Stimulated activated naive CD8-positive, alpha-beta T cell treated with anti-CD3 and anti-CD28 coated beads, Interleukin-15, amount 100 ng/mL, for 72 hours (primary cell): ENCODE measurements at regions not wholly inside any gene's neighbourhood (a gene's known extent, or its start where the extent isn't known, plus 50 kb on each side); places are given as distances from the start of the nearest gene placed in this dataset.
A peak's percentile ranks its signal among the peaks of the same experiment; 100 is the strongest.
"Not testable (repeated sequence)": the region's sequence is repeated elsewhere in the genome, so short reads cannot be mapped to it uniquely, and the experiment has no call there.

Experiments used
- ATAC-seq: fragments of 150-1000 bp; cut with Tn5 transposase; 2 replicates; pipeline ENCODE4 v1.10.0; 2021; ENCODE audit warnings: mild to moderate bottlenecking, moderate library complexity
- DNase-seq, 2 donors: peaks; one replicate each; pipeline ENCODE4 v3.0.0; 2021 to 2022
- H3K27ac Mint-ChIP-seq, 2 donors: one replicate each; pipeline ENCODE4 v1.8.0; 2022; ENCODE audit warnings: mild to moderate bottlenecking in 2 of 2, mixed read lengths in 2 of 2, moderate library complexity in 2 of 2
- H3K27me3 Mint-ChIP-seq: one replicate; pipeline ENCODE4 v1.8.0; 2022; ENCODE audit warnings: mixed read lengths
- H3K4me1 Mint-ChIP-seq: one replicate; pipeline ENCODE4 v1.8.0; 2022; ENCODE audit warnings: mild to moderate bottlenecking, mixed read lengths
- H3K4me3 Mint-ChIP-seq, 2 donors: one replicate each; pipeline ENCODE4 v1.8.0; 2022; ENCODE audit warnings: mild to moderate bottlenecking in 2 of 2, mixed read lengths in 2 of 2, moderate library complexity in 1 of 2
- H3K9me3 Mint-ChIP-seq, 2 donors: one replicate each; pipeline ENCODE4 v1.8.0; 2022; ENCODE audit warnings: mixed read lengths in 2 of 2

- Mint-ChIP-seq H3K4me1 (peaks cover 14% of the 10 kb centered on the region), H3K27ac (no peak overlapping the region), H3K4me3 (no peak overlapping the region), H3K27me3 (no peaks in the 10 kb centered on the region), H3K9me3 (no peaks in the 10 kb centered on the region)
- DNase-seq, result no peak
- no peak for ATAC-seq
Measured at GRCh38 chr3:194189243-194189791, 53.4 kb downstream of the HES1 start.

GRCh38 chr3:194191850-194192249, 55.9 kb downstream of the HES1 start:
- not testable (repeated sequence) for H3K27me3 Mint-ChIP-seq, H3K9me3 Mint-ChIP-seq, H3K27ac Mint-ChIP-seq, DNase-seq, H3K4me3 Mint-ChIP-seq, ATAC-seq
- peaks cover 20% of the 10 kb centered on the region for H3K4me1 Mint-ChIP-seq

DNA sequence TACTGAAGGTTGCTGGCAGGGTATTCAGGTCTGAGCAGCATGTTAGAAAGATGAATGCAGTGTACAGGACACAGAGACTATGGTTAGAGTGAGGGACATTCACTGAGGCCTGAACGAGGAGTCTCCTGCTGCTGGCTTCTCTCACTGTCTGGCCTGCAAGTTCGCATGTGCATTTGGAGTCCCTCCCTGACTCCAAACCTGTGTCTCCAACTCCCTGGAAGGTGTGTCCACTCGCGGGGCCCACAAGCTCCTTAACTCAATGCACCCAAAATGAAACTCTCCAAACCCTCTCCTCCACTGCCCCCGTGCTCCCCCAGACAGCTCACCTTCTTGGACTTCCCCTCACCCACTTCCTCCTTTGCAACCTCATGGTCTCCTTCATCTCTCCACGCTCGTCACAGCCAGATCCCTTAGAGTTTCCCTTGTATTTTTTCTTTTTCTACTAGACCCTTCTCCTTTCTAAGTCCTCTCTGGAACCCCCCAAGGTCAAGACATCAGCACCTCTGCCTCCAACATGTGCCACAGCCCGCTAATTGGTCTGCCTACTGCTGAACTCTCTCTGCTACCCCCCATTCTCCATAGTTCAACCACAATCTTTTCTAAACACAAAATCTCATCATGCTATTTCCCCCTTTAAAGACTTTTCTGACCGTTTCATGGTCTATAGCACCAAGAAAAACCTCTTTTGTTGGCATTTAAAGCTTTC, 58.3 kb downstream of the HES1 start:
- Mint-ChIP-seq H3K27me3 (peaks cover 19% of the 10 kb centered on the region), H3K27ac (peak overlapping the region in 1 of 2 donors; percentile 88), H3K4me1 (peaks cover 20% of the 10 kb centered on the region), H3K4me3 (peak overlapping the region in 1 of 2 donors; percentile 66), H3K9me3 (no peaks in the 10 kb centered on the region)
- peak; percentile 88 for ATAC-seq
- DNase-seq, result peak in 1 of 2 donors; percentile 18

- Mint-ChIP-seq H3K9me3 (no peaks in the 10 kb centered on the region), H3K27ac (no peak overlapping the region), H3K27me3 (peaks cover 23% of the 10 kb centered on the region), H3K4me1 (peaks cover 20% of the 10 kb centered on the region), H3K4me3 (peak overlapping the region in 1 of 2 donors; percentile 66)
- DNase-seq (no peak), ATAC-seq (no peak)
Measured at GRCh38 chr3:194194757-194195085, 58.8 kb downstream of the HES1 start.

GRCh38 chr3:194195611-194196010, 59.7 kb downstream of the HES1 start:
- Mint-ChIP-seq H3K9me3 (no peaks in the 10 kb centered on the region), H3K4me3 (no peak overlapping the region), H3K4me1 (peaks cover 20% of the 10 kb centered on the region), H3K27me3 (peaks cover 32% of the 10 kb centered on the region), H3K27ac (no peak overlapping the region)
- DNase-seq (no peak), ATAC-seq (no peak)

DNA sequence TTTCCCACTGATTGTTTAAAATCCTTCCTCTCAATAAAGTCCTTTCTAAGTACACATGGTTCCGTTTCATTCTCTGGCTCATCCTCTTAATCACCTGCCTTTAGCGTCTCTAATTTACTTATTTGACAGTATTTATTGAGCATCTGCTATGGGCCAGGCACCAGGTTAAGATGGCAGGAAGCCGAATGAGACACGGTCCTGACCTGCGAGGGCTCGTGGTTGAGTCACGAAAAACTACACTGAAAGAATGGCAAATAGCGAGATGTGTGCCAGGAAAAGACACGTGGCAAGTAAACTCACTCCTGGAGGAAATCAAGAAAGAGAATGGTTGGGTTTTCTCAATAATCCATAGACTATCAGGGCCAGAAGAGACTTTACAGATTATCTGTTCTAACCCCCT, 60.9 kb downstream of the HES1 start:
- DNase-seq (no peak), ATAC-seq (no peak)
- Mint-ChIP-seq H3K9me3 (no peaks in the 10 kb centered on the region), H3K27me3 (peaks cover 36% of the 10 kb centered on the region), H3K27ac (no peak overlapping the region), H3K4me1 (peaks cover 20% of the 10 kb centered on the region), H3K4me3 (no peak overlapping the region)

DNA sequence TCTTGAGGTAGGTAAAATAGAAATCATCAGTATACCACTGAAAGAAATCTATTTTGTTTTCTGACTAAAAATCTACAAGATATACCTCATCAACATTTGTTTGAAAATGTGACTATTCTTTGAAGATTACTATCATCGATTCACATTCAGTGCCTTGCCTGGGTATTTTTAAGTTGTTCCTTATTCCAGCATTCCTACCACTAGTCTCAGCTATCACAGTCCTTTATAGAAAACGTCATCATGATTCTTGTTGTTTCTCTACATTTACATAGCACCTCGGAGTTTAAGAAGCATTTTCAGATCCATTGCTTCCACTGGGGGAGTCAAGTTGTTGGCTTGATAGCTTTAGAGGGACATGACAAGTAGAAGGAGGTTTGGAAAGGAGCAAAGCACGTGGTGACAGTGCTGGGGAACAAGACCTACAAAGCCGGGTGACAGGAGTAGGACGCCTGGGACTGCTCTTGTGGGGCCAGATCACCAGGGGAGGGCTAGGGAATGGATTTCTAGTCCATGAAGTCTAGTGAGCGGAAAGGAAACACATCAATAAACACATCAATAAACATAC, 61.5 kb downstream of the HES1 start:
- H3K4me1 Mint-ChIP-seq, result peaks cover 20% of the 10 kb centered on the region
- peaks cover 36% of the 10 kb centered on the region for H3K27me3 Mint-ChIP-seq
- H3K4me3 Mint-ChIP-seq, result no peak overlapping the region
- DNase-seq (no peak), ATAC-seq (no peak)
- H3K9me3 Mint-ChIP-seq, result no peaks in the 10 kb centered on the region
- no peak overlapping the region for H3K27ac Mint-ChIP-seq

GRCh38 chr3:194197981-194198695, 62.2 kb downstream of the HES1 start:
- DNase-seq (no peak), ATAC-seq (no peak)
- H3K4me3 Mint-ChIP-seq, result no peak overlapping the region
- no peak overlapping the region for H3K27ac Mint-ChIP-seq
- peaks cover 36% of the 10 kb centered on the region for H3K27me3 Mint-ChIP-seq
- peaks cover 18% of the 10 kb centered on the region for H3K4me1 Mint-ChIP-seq
- no peaks in the 10 kb centered on the region for H3K9me3 Mint-ChIP-seq

GRCh38 chr3:194198938-194199337, 63.0 kb downstream of the HES1 start:
- DNase-seq (no peak), ATAC-seq (no peak)
- H3K9me3 Mint-ChIP-seq, result no peaks in the 10 kb centered on the region
- no peak overlapping the region for H3K27ac Mint-ChIP-seq
- H3K4me1 Mint-ChIP-seq, result peaks cover 18% of the 10 kb centered on the region
- H3K27me3 Mint-ChIP-seq, result peaks cover 43% of the 10 kb centered on the region
- no peak overlapping the region for H3K4me3 Mint-ChIP-seq

DNA sequence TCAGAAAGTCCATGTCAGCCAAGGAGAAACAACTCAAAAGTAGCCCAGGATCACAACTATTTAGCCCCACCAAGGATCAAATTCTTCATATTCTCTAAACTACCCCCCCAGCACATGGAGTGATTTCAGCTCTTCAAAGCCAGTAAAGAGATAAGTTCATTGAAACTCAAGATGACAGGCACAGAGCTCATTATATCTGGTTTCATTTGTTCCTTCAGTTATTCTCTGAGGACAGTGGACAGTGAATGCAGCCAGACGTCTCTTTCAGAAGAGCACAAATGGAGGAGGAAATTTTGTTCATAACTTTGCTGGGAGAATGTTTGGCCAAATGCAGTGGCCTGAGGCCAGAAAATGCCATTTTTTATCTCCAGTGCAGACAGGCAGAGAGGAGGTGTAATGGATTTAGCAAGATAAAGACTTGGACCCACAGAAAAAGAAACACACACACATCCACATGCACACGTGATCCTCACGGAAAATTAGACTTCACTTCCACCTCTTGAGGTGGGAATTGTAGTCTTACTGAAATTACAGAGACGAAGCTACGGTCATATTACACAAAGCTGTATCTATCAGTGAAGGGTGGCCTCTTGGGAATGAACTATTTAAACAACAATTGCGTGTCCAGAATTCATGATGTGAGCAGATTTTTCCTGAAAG, 64.6 kb downstream of the HES1 start:
- Mint-ChIP-seq H3K27ac (no peak overlapping the region), H3K4me3 (no peak overlapping the region), H3K27me3 (peaks cover 57% of the 10 kb centered on the region), H3K9me3 (no peaks in the 10 kb centered on the region), H3K4me1 (peaks cover 12% of the 10 kb centered on the region)
- ATAC-seq (no peak), DNase-seq (no peak)

DNA sequence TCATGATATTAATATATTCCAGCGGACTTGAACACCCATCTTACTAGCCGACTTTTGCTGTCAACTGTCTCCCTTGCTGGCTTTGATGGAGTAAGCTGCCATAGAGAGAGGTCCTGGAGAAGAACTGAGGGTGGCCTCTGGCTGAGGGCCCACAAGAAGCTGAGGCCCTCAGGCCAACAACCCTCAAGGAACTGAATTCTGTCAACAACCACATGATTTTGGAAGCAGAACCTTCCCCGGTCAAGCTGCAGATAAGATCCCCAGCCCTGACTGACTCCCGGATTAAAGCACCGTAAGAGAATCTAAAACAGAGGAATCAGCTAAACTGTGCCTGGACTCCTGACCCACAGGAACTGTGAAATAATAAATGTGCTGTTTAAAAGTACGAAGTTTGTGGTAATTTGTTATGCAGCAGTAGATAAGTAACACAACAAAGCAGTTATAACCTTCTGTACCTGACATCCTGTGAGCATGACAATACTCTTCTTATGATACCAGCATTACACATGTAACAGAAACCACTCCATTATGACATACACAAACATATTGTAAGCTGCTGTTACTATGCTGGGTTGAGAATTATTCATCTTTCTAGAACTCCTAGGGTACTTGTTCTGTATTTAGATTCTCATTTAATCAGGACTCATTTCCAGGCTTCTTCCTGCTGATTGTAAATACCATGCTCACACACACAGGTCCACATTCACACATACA, 66.2 kb downstream of the HES1 start:
- Mint-ChIP-seq H3K27me3 (peaks cover 72% of the 10 kb centered on the region), H3K27ac (no peak overlapping the region), H3K4me3 (no peak overlapping the region), H3K9me3 (no peaks in the 10 kb centered on the region), H3K4me1 (peaks cover 19% of the 10 kb centered on the region)
- no peak for ATAC-seq
- no peak for DNase-seq

DNA sequence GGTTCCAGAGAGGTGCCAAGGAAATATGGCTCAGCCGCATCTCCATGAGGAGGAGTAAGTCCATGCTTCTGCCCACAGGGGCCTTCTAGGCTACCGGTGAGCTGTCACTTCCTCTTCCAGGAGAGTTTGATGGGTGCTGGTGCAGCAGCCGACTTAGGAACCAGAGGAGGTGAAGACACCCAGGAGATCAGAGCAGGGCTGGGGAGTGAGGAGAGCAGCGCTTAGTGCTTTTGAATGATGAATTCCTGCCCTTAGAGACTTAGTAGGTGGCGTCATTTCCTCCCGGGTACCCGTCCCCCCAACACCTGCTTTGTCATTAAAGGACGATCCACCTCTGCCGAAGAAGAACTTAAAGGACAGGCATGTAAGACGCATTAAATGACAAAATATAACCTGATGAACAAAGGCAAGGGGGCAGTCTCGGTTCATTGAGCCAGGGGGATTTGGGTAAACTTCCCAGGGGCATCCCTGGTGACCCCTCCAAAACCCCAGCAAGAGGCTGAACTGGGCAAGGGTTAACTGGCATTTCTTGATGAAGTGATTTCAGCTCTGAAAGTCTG, 67.6 kb downstream of the HES1 start:
- Mint-ChIP-seq H3K27ac (peak overlapping the region; percentile 36 to 75), H3K9me3 (no peaks in the 10 kb centered on the region), H3K4me1 (peaks cover 19% of the 10 kb centered on the region), H3K4me3 (peak overlapping the region; percentile 81 to 83), H3K27me3 (peaks cover 63% of the 10 kb centered on the region)
- peak; percentile 76 for ATAC-seq
- DNase-seq, result peak; percentile 17 to 33

DNA sequence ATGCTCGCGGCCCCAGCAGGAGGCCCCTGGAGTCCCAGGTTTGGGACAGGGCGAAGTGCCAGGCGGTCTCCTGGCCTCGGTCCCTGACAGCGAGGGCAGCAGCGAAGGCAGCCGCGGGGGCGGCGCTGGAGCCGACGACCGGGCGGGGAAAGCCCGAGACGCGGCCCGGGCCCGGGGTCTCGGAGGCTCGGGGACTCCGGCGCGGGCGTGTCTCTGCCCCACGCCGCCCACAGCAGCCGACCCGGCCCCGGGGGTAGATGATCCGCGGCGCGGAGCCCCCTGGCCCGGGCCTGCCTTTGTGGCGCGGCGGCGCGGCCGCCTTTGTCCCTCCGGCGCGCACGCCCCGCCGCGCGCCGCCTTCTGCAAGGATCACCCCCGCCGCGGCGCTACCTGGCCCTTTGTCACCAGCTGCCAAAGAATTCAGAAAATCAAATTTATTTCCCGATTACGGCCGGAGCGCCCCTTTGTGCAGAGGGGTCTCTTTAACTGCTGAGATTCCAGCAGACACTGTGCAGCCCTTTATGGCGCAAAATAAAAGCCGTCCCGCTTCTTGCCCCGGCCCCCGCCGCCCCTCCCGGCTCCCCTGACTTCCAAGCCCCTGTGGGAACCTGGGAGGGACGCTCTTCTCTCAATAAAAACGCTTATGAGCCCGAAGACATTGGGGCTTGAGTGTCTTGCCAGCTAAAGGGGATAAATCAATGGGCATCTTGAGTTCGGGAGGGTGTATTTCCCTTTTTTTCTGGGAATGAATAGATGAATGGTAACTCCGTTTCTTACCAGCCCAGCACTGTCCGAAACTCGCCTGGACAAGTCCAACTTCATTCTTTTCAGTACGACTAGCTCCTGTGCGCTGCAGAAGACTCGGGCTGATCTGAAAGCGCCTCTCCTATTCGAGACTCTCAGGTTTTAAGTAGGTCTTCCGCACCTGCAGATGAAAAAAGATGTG, 68.4 kb downstream of the HES1 start:
- peaks cover 19% of the 10 kb centered on the region for H3K4me1 Mint-ChIP-seq
- no peaks in the 10 kb centered on the region for H3K9me3 Mint-ChIP-seq
- peak overlapping the region in 1 of 2 donors; percentile 50 for H3K27ac Mint-ChIP-seq
- peak overlapping the region; percentile 81 to 83 for H3K4me3 Mint-ChIP-seq
- peaks cover 56% of the 10 kb centered on the region for H3K27me3 Mint-ChIP-seq
- ATAC-seq, result peak; percentile 75
- DNase-seq, result peak in 1 of 2 donors; percentile 24

DNA sequence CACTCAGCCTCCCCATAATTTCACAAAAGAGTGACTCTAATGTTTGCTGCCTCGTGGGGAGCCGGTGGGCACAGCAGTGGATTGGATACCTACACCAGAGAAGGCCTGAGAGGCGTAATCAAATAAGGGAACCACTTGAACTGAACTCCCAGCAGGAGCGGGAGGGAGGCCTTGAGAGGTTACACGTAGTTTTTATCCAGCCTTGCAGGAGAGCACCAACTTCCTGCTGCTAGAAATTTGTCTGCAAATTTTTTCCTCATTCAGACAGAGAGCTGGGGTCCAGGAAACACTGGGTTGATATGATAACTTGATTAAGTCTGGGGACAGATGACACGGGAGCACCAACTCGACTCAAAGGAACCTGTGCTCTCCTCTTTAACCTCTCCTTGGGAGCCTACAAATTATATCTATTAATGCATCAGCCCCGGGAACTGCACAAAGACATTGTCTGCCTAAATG, 69.8 kb downstream of the HES1 start:
- H3K4me3 Mint-ChIP-seq, result no peak overlapping the region

More for the DNA sequence above, 69.8 kb downstream of the HES1 start:
- Mint-ChIP-seq H3K27me3 (peaks cover 44% of the 10 kb centered on the region), H3K4me1 (peaks cover 19% of the 10 kb centered on the region), H3K27ac (no peak overlapping the region), H3K9me3 (no peaks in the 10 kb centered on the region)
- ATAC-seq (no peak), DNase-seq (peak in 1 of 2 donors; percentile 8)
